NB4 (cell line): ENCODE measurements at regions not wholly inside any gene's neighbourhood (a gene's known extent, or its start where the extent isn't known, plus 50 kb on each side); places are given as distances from the start of the nearest gene placed in this dataset.

Experiments
- POLR2A ChIP-seq: IDR thresholded peaks from 2 replicates; pipeline ENCODE4 v1.6.1; 2011; ENCODE audit warnings: mild to moderate bottlenecking; ENCODE audit not compliant: insufficient read length; ENCODE audit errors: extremely low read depth
- TF ChIP-seq, protein P1 (sequence below): IDR thresholded peaks from one replicate; pipeline ENCODE4 v1.5.1; 2012; ENCODE audit warnings: low read depth, low read length

DNA sequence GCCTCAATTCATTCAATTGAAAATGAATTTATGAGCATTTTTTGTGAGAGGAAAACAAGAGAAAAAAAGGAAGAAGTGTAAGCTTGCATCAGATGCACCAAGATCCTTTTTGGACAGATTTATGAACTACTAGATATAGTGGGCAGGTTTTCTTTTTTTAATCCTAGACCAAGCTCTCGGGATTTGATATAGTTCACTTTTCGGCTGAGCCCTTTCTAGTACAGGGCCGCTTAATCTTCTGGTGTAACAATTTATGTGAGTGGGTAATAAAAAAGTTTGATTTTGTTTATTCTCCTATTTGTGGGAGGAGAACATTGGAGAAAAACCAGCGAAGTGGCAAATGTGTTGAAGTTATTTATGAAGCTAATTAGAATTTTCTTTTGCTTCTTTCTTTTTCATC, 538.0 kb downstream of the UTRN start:
- TF ChIP-seq, protein P1, sequence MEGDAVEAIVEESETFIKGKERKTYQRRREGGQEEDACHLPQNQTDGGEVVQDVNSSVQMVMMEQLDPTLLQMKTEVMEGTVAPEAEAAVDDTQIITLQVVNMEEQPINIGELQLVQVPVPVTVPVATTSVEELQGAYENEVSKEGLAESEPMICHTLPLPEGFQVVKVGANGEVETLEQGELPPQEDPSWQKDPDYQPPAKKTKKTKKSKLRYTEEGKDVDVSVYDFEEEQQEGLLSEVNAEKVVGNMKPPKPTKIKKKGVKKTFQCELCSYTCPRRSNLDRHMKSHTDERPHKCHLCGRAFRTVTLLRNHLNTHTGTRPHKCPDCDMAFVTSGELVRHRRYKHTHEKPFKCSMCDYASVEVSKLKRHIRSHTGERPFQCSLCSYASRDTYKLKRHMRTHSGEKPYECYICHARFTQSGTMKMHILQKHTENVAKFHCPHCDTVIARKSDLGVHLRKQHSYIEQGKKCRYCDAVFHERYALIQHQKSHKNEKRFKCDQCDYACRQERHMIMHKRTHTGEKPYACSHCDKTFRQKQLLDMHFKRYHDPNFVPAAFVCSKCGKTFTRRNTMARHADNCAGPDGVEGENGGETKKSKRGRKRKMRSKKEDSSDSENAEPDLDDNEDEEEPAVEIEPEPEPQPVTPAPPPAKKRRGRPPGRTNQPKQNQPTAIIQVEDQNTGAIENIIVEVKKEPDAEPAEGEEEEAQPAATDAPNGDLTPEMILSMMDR = no peak
- TF ChIP-seq POLR2A = no peak
